ENCODE measurements at regions not wholly inside any gene's neighbourhood (a gene's known extent, or its start where the extent isn't known, plus 50 kb on each side); places are given as distances from the start of the nearest gene placed in this dataset.

DNA sequence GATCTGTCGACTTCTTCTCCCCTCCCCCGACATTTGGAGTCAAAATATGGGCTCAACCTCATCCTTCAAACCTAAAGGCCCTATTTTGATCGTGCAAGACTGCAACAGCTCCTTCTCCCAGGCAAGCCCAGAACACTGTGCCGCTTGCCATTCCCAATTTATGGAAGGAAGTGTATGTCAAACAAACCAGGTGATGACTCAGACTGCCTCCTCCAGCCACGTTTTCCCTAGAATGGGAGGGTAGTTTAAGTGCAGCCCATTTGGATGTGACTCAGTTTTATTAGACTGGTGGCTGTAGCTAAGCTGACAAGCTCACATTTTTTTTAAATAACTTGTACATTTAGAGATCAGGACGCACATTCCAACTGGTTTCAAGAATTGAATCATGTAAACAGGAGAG is 570.4 kb upstream of the DIPK2B start:
- DNase-seq: peak; percentile 59 to 77 (median 68)

DNA sequence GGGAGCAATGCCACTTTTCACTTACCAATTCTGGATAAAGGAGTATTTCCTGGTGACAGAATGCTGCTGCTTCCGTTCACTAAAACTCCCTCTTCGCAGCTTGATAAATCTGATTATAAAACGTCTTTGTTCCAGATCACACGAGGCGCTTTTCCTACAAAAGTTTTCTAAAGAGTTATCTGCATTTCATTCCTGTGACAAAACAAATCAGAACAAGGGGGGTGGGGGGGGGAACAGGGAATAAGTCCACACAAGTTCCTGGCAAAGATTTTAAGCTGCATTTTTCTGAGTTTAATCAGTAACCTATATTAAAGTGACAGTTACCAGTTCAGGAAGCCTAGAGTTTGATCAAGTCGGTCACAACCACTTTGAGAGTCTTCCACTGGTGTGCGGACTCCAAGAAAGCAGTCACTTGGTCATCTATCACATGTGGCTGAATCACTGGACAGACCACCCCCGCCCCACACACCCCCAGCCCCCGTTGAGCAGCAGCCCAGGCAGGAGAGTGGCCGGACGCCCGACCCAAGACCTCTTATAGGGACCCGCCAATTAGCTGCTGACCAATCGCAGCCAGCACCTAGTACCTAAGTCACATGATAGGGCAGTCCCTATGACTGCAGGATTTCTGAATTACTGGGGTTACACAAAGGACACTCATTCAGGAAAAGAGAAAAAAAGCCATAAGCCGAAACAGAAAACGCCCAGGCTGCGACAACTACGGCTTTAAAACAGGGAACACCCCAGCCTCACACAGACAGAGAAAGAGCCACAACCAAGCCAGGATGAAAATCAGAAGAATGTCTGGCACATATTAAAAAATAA is 569.3 kb upstream of the DIPK2B start:
- peak; percentile 87 to 93 (median 88) for DNase-seq

DNA sequence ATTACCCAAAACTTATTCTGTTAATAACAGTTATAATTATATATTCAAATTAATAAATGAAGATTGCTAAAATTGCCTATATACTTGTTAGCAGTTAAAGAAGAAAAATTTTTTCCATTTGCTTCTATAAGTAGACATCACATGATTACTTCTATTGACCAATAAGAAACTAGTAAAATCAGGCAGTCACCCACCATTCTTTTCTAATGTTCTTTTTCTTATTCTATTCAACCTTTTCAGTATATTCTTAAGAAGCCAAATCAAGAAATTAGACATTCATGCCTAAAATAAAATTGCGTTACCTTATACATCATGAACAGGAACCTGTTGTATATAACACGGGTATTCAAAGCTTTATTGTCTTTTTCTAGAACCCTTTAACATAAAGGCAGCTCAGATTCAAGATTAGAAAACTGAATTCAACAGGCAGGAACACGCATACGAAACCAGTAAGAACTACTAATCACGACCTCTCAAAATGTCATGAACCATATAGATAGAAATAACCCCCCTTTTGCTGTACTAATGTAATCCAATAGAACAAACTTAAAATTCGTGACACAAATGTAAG is 568.1 kb upstream of the DIPK2B start:
- DNase-seq: peak in 2 of 3 donors; percentile 35 to 49

DNA sequence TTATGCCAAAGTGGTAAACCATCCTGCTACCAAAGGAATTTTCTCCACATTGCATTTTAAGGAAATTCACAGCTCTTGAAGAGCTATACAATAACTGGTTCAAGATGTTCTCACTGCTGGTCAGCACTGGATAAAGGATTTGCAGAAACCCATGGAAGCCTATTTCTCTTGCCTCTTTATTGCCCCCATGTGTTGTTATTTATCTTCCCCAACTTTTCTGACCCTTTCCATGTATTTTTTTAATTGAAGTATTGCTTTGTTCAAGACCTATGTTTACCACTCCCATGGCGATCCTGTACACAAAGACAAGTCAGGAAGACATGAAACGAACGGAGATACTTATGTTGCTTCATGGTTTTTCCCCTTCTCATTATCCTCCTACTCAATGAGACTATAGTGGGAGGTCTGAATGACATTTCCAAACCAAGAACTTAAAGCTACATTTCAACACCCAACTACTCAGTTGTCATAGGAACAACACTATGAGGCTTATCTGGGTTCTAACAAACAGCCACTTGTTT is 566.4 kb upstream of the DIPK2B start:
- peak; percentile 64 to 86 (median 77) for DNase-seq

DNA sequence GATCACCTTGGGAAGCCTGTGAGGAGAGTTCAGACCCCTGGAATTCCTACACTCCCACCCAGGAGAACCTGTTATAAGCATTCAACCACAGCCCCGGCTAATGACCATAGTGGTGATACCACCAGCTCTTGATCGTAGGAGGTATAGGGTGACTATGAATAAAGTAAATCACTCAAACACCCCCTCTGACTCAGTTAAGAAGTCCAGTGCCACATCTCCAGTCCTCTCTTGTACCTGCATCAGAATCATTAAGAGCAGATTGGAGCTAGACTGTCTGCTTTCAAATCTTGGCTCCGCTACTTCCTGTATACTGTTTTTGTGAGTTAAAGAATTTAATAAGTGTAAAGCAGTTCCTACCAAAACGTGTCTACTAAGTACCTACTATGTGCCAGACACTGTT is 565.1 kb upstream of the DIPK2B start:
- DNase-seq: peak in 2 of 3 donors; percentile 35 to 47

DNA sequence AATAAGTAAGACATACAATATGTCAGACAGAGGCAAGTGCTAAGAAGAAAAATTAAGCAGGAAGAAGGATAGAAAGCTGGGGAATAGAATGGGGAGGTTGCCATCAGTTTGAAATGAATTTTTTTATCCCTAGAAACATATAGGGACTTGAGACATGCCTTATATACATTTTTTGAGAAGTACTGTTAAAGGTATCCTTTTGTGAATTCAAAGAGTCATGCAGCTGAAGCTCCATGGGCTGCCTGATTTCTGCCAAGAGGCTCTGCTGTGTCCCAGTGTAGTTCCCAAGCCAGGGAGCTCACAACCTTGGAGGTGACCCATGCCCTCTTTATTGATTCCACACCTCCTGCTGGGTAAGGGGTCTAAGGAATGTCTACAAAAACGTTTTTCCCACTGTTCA is 564.6 kb upstream of the DIPK2B start:
- peak in 1 of 3 donors; percentile 18 for DNase-seq

GRCh38 chrX:45762699-45763647 is 562.3 kb upstream of the DIPK2B start:
- peak; percentile 63 to 88 (median 77) for DNase-seq

GRCh38 chrX:45761920-45762319 is 561.2 kb upstream of the DIPK2B start:
- DNase-seq: no peak

GRCh38 chrX:45760187-45760742 is 559.6 kb upstream of the DIPK2B start:
- peak in 1 of 3 donors; percentile 20 for DNase-seq

DNA sequence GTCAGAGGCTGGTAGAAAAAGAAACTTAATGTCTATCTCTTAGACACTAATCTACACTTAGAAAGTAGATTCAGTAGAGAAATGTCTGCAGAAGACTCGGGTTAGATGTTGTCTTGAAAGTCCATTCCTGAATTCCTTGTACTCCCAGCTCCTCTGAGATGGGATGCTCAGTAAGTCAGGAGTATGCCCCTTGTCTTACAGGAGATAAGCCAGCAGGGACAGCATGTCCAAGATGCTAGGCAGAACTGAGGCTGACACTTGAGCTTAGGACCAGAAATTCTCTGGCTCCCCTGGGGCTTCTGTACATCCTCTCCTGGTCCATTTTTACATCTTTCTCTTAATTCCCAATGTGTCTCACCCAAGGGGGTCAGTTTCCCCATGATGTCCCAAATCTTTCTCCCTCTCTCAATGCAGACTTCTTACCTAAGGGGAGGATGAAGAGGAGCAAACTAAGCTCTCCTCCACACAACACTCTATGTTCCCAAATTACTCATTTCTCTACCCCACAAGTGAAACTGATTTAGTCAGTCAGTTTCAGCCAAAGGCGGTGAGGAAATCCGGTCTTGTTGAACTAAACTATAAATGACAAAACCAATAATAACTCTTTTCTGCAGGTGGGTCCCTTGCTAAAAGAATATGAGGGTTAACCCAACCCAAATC is 558.2 kb upstream of the DIPK2B start:
- peak; percentile 58 to 73 (median 61) for DNase-seq

DNA sequence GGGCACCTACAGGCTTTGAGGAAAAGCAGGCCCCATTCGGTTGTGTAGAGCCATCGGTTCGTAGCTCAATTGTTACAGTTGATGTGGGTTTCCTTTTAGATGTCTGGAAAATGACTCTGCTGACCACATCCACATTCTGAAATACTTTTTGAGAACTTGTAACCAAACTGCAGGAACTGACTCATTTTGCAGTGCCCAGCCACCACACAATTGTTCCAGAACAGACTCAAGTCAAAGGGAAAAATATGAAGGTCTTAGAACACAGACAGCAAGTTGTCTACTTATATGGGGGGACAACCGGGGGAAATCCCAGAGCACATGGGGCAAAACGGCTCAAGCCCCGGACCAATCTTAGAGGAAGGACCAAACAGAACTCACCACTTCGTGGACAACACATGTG is 557.6 kb upstream of the DIPK2B start:
- DNase-seq: peak; percentile 70 to 90 (median 80)

GRCh38 chrX:45757272-45757671 is 556.6 kb upstream of the DIPK2B start:
- DNase-seq: peak in 2 of 3 donors; percentile 10 to 17

GRCh38 chrX:45756557-45756956 is 555.9 kb upstream of the DIPK2B start:
- DNase-seq: peak in 2 of 3 donors; percentile 15 to 19

- DNase-seq: peak in 2 of 3 donors; percentile 50 to 57
These were observed 555.0 kb upstream of the DIPK2B start for GRCh38 chrX:45755703-45756102.

- peak in 2 of 3 donors; percentile 7 to 18 for DNase-seq
These were observed 550.5 kb upstream of the DIPK2B start for GRCh38 chrX:45751156-45751555.

GRCh38 chrX:45750639-45751038 is 550.0 kb upstream of the DIPK2B start:
- peak in 1 of 3 donors; percentile 8 for DNase-seq

DNA sequence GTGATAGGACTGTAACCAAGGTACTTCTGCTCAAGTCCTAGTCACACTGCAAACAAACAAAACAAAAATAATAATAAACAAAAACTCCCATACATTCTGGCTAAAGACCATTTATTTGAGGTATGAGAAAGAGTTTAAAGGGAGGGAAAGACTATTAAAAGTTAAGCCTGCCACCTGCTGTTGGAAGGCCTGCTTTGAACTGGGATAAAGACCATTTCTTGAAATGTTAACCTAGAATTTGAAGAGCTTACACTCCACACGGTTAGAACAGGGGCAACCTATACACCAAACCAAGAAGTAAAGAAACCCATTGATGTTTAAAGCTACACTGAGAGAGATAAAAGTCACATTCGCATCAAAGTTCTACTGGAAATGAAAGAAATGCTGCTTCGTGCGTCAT is 548.7 kb upstream of the DIPK2B start:
- DNase-seq: peak in 2 of 3 donors; percentile 18

GRCh38 chrX:45748369-45748774 is 547.7 kb upstream of the DIPK2B start:
- peak in 1 of 3 donors; percentile 16 for DNase-seq

- DNase-seq: no peak
These were observed 547.2 kb upstream of the DIPK2B start for GRCh38 chrX:45747905-45748304.

- peak in 1 of 3 donors; percentile 4 for DNase-seq
These were observed 544.8 kb upstream of the DIPK2B start for GRCh38 chrX:45745479-45745878.

- DNase-seq: peak in 1 of 3 donors; percentile 49
These were observed 543.4 kb upstream of the DIPK2B start for GRCh38 chrX:45743906-45744625.
